ENCODE measurements at regions not wholly inside any gene's neighbourhood (a gene's known extent, or its start where the extent isn't known, plus 50 kb on each side); places are given as distances from the start of the nearest gene placed in this dataset.

DNA sequence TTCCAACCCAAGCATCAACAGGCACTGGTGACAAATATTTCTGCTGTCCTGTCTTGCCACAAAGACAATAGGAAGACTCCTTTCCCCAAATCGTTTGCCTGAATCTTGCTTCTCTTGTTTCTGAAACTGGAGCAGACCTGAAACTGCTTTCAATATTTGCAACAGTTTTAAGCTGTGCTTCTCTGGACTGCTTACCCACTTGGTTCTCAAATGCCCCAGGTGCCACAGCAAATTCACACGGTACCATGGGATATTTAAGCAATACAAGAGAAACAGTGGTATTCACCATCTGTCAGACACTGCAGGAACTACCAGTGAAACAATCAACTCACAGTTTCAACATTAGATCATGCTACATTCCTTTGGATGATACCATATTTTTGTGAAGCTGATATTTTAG is 309.4 kb downstream of the PARP8 start:
- ATAC-seq = no peak
- intact Hi-C loops (cut with DNase I; ENCODE audit: low total_unique reads) (no loop called here), in situ Hi-C loops (cut with MboI; ENCODE audit: low sequenced_read_pairs in 4 of 4) (loop anchor here in 1 of 4 donors (10.0 kb wide), 1 partner anchor 1679 kb away; no protein-coding TSS in a partner anchor)
- Histone ChIP-seq H3K36me3 (no peaks in the 10 kb centered on the region), H3K4me3 (no peak overlapping the region), H3K9me3 (no peaks in the 10 kb centered on the region), H3K27ac (no peak overlapping the region), H3K27me3 (peaks cover 0 to 7% (median 5%) of the 10 kb centered on the region in 3 donors), H3K4me1 (no peaks in the 10 kb centered on the region)
- DNase-seq = no peak
- TF ChIP-seq, protein P1, sequence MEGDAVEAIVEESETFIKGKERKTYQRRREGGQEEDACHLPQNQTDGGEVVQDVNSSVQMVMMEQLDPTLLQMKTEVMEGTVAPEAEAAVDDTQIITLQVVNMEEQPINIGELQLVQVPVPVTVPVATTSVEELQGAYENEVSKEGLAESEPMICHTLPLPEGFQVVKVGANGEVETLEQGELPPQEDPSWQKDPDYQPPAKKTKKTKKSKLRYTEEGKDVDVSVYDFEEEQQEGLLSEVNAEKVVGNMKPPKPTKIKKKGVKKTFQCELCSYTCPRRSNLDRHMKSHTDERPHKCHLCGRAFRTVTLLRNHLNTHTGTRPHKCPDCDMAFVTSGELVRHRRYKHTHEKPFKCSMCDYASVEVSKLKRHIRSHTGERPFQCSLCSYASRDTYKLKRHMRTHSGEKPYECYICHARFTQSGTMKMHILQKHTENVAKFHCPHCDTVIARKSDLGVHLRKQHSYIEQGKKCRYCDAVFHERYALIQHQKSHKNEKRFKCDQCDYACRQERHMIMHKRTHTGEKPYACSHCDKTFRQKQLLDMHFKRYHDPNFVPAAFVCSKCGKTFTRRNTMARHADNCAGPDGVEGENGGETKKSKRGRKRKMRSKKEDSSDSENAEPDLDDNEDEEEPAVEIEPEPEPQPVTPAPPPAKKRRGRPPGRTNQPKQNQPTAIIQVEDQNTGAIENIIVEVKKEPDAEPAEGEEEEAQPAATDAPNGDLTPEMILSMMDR (IDR thresholded peaks at IDR 0.05 in 4 of 5, conservative IDR thresholded peaks at IDR 0.05 in 1 of 5) = no peak
- TF ChIP-seq POLR2A (IDR thresholded peaks at IDR 0.05) = no peak

DNA sequence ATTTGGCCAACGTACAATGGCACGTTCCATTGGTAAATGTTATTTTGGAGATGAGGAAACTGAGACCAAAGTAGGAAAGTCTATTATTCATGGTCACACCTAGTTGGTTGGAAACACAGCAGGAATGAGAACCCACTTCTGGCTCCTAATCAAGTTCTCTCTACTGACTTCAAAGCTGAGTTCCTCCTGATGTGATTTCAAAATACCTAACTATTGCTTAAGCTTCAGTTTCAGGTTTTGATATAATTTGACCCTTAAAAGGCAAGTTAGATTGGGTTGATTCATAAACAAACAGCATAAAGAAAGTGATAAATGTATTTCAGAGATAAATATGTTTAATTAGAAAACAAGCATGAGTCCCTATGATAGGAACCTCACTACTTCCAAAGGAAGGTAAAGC is 312.5 kb downstream of the PARP8 start:
- no peak overlapping the region for H3K4me3 ChIP-seq
- no peaks in the 10 kb centered on the region for H3K9me3 ChIP-seq
- intact Hi-C loops (cut with DNase I; ENCODE audit: low total_unique reads) (no loop called here), in situ Hi-C loops (cut with MboI; ENCODE audit: low sequenced_read_pairs in 4 of 4) (loop anchor here in 1 of 4 donors (10.0 kb wide), 1 partner anchor 1676 kb away; no protein-coding TSS in a partner anchor)
- no peak overlapping the region for H3K27ac ChIP-seq
- TF ChIP-seq, protein P1 (IDR thresholded peaks at IDR 0.05 in 4 of 5, conservative IDR thresholded peaks at IDR 0.05 in 1 of 5) = no peak
- no peak for TF ChIP-seq POLR2A (IDR thresholded peaks at IDR 0.05)
- ATAC-seq (no peak), DNase-seq (no peak)
- no peaks in the 10 kb centered on the region for H3K36me3 ChIP-seq
- H3K4me1 ChIP-seq = no peaks in the 10 kb centered on the region
- no peaks in the 10 kb centered on the region for H3K27me3 ChIP-seq

DNA sequence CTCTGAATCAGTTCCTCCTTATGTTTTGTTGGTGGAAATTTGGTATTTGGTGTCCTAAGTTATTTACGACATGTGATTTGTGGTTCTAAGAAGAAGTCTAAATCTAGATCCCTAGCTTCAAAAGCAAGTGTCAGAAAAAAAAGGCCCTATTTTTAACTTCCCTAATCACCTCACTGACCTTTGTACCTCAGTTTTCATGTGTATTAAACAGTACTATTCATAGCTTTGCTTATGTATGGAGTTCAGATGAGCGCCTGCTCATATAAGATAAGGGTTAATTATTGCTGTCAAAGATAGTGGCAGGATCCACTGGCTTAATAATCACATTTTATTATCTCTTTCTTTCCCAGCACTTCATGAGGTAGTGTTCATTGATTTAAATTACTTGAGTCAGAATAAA is 318.2 kb downstream of the PARP8 start:
- intact Hi-C loops (cut with DNase I; ENCODE audit: low total_unique reads) = no loop called here
- in situ Hi-C loops (cut with MboI; ENCODE audit: low sequenced_read_pairs in 4 of 4) = no loop called here
- no peak for ATAC-seq
- no peak overlapping the region for H3K4me3 ChIP-seq
- H3K4me1 ChIP-seq = no peaks in the 10 kb centered on the region
- H3K27ac ChIP-seq = no peak overlapping the region
- H3K36me3 ChIP-seq = no peaks in the 10 kb centered on the region
- TF ChIP-seq, protein P1 (IDR thresholded peaks at IDR 0.05 in 4 of 5, conservative IDR thresholded peaks at IDR 0.05 in 1 of 5) = no peak
- TF ChIP-seq POLR2A (IDR thresholded peaks at IDR 0.05) = no peak
- H3K27me3 ChIP-seq = no peaks in the 10 kb centered on the region
- no peaks in the 10 kb centered on the region for H3K9me3 ChIP-seq
- no peak for DNase-seq

DNA sequence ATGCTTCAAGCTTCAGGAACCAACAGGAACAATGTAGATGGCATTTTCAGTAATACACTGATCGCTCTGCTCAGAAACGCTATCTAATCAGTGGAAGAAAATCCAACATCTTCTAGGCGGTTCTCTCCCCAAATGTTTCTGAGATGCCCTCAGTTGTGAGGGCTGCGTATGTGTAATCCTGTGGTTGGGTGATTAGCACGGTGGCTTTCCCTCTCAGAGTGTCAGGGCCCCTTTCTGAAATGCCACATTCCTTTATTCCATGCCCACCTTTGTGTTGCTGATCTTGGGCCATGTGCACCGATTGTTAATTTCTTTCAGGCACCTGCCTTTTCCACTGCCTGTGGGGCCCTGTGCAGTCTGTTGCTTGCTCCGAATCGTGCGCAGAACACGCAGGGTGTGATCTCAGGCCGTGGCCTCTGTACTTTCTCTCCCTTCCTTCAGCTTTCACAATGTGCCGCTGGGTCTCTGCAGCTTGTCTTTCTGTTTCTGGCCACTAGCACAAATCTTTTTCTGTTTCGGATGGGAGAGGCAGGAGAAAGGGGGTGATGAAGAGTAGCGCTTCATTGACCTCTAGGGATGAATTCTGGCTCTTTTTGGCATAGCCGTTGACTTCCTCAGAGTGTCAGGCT is 324.0 kb downstream of the PARP8 start:
- Histone ChIP-seq H3K27me3 (no peaks in the 10 kb centered on the region), H3K4me1 (no peaks in the 10 kb centered on the region), H3K9me3 (no peaks in the 10 kb centered on the region), H3K4me3 (no peak overlapping the region), H3K36me3 (no peaks in the 10 kb centered on the region), H3K27ac (no peak overlapping the region)
- TF ChIP-seq POLR2A (IDR thresholded peaks at IDR 0.05) = no peak
- TF ChIP-seq, protein P1 (IDR thresholded peaks at IDR 0.05 in 4 of 5, conservative IDR thresholded peaks at IDR 0.05 in 1 of 5) = no peak
- no peak for DNase-seq
- ATAC-seq = no peak
- intact Hi-C loops (cut with DNase I; ENCODE audit: low total_unique reads) = no loop called here
- in situ Hi-C loops (cut with MboI; ENCODE audit: low sequenced_read_pairs in 4 of 4) = no loop called here

All from gastrocnemius medialis (tissue), 4 donors.